GM12892 (cell line): ENCODE measurements at regions not wholly inside any gene's neighbourhood (a gene's known extent, or its start where the extent isn't known, plus 50 kb on each side); places are given as distances from the start of the nearest gene placed in this dataset.

Experiments used
- DNase-seq: peaks from one replicate; pipeline ENCODE4 v3.0.0; 2011; ENCODE audit not compliant: insufficient read length
- FAIRE-seq: peaks from 2 replicates; lab custom pipeline; 2011; peaks lifted over from hg19 to GRCh38; lab: Jason Lieb, UNC
- POLR2A ChIP-seq: IDR thresholded peaks from 2 replicates; pipeline ENCODE4 v1.6.1; 2011; ENCODE audit warnings: low read depth, low read length, control low read depth
- POLR2AphosphoS5 ChIP-seq: IDR thresholded peaks from 2 replicates; pipeline ENCODE4 v1.6.1; 2011; ENCODE audit warnings: low read depth, low read length, control low read depth
- TAF1 ChIP-seq: IDR thresholded peaks from 2 replicates; pipeline ENCODE4 v1.6.1; 2011; ENCODE audit warnings: low read depth, mild to moderate bottlenecking, control low read depth, low read length, borderline replicate concordance

DNA sequence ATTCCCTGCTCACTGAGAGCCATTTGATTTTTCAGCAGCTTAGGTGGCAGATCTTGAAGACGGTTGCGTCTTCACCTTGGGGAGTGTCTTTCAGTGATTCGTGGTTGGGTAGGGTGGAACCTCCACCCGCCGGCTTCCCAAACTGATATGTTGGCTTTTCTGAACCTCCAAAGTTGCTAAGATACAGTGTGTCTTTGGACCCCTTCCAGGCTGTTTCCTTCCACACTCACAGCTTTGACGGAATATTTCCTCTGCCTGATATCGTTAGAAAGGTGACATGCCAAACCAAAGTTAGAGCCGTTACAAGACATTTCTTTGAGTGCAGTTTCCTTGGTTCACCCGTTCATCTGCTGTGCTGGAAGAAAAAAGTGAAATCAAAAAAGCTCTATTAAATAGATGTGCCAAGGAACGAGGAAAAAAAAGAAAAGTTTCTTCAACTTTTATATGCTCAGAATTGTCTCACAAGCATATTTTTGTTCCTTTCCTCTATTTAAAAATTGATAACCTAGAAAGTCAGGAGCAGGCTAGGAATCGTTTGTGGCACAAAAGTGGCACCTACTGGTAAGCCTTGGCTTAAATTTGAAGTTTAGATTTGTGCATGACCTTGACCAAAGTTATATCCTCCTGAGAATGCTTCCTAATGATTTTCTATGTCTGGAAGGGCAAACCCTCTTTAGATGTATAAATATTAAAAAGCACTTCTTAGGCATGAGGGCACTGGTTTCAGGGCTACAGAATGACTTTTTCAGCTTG lies 270.7 kb upstream of the WWC1 start:
- no peak for TF ChIP-seq POLR2A
- TF ChIP-seq TAF1: no peak

DNA sequence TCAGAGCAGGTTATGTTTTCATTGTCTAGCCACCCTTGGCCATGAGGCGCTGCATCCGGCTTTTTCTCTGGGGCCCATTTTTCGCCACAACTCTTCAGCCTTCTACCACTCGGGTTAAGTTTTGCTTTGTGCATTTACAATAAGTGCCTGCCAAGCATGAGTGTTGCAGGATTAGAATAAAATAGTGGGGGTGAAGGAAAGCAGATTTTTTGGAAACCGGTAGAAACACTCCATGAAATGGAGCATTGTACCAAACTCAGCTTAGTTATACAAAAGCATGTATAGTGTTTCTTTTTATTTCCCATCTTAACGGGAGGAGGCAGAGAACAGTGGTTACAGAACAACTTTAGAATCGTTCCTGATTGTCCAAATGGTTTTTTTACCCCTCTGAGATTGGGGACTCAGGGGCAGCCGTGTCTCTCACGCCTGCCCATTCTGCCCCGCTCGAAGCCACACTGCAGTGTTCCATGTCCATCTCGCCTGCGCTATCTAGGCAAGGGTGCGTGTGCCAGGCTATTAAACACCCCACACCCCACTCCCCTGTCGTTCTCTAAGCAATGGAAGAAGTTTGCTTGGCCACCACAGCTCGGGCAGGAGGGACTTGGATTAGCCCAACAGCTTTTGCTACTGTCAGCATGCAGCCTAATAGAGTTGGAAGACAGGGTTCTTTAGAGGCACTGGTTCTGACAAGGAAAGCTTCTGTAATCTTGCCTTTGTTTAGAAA lies 268.8 kb upstream of the WWC1 start:
- TF ChIP-seq POLR2A: no peak
- no peak for TF ChIP-seq TAF1
- no peak for TF ChIP-seq POLR2AphosphoS5
- FAIRE-seq: no peak
- DNase-seq: no peak

More for the DNA sequence above, 270.7 kb upstream of the WWC1 start:
- FAIRE-seq: no peak
- DNase-seq: no peak

DNA sequence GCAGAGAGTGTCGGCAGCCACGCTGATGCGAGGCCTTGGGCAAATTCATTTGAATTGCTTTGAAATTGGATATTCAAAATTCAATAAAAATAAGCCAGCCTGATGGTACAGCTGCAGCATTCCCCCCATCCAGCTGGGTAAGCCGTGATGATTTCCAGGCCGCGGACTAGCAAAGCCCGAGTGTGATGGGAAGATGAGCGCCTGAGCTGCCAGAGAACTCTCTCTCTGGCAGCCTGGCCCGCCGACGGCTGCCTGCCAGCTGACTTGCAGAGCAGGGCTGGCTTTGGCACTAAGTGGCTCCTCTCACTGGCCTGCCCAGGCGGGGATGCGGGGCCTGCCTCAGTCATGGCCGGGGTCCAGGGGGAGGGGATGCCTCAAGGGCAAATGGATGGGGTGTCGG lies 268.3 kb upstream of the WWC1 start:
- DNase-seq (no peak), FAIRE-seq (no peak)
- TF ChIP-seq POLR2A (no peak), POLR2AphosphoS5 (no peak), TAF1 (no peak)

DNA sequence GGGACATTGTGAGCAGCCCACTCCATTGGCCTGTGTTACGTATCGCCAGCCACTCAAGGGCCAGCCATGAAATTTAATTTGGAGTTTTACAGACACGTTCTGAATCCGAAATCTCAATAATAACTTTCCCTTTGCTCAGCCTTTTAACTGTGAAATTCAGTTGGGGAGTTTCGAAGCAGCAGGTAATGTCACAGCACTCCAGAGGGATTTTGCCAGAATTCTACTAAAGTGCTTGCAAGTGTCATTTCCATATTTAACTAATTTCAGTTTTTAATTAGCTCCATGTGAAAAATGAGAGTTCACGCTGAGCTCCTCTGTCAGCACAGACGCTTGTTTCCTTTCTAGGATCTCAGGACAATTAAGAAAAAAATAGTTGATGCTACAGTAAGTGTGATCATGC lies 267.1 kb upstream of the WWC1 start:
- TF ChIP-seq TAF1 (no peak), POLR2A (no peak), POLR2AphosphoS5 (no peak)
- FAIRE-seq (no peak), DNase-seq (no peak)

DNA sequence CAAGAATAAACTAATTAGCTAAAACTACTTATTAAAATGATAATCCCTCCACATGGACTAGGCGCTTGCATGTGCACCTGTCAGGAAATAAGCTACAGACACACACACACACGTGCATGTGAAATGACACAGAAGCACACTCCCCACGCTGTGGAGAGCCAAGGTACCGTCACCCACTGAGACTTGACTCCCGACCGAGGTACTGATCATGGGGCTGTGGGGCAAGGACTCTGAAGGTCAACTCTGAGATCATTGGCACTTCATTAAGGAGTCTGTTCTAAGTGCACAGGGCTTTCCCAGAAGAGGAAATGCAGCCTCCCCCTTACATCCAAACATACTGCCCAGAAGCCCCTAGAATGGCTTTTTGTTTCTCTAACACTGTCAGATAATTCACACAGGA lies 264.4 kb upstream of the WWC1 start:
- DNase-seq (no peak), FAIRE-seq (no peak)
- TF ChIP-seq TAF1 (no peak), POLR2A (no peak)

DNA sequence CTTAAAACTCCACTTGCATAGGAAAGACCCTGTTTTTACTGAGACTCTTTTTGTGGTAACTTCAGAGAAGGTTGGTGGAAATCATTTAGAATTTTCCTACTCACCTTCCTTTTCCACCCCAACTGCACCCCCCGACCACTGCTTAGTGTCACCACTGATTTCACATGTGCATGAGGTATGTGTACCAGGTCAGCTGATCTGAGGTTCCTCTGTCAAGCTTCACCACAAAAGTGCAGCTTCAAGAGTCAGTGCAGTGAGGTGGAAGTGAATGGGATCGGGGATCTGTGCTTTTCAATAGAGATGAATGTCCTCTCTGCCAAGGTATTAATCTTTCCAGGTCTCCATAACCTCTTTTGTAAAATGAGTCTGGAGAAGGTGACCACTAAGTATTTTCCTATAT lies 260.5 kb upstream of the WWC1 start:
- TF ChIP-seq TAF1 (no peak), POLR2A (no peak), POLR2AphosphoS5 (no peak)
- no peak for DNase-seq
- no peak for FAIRE-seq

DNA sequence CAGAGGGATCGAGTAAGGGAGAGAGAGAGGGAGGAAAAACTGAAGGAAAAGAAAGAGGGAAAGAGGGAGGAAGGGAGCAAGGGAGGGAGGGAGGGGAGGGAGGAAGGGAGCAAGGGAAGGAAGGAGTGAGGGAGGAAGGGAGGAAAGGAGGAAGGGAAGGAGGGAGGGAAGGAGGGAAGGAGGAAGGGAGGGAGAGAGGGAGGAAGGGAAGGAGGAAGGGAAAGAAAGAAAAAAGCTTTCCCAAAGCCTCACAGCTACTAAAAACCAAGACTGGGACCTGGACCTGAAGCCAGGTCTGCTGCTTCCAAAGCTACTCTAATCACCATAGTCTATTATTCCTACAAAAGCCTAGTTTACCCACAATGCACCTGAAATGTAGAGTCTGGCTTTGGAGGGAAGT lies 259.8 kb upstream of the WWC1 start:
- DNase-seq (no peak), FAIRE-seq (no peak)
- TF ChIP-seq TAF1 (no peak), POLR2A (no peak), POLR2AphosphoS5 (no peak)

DNA sequence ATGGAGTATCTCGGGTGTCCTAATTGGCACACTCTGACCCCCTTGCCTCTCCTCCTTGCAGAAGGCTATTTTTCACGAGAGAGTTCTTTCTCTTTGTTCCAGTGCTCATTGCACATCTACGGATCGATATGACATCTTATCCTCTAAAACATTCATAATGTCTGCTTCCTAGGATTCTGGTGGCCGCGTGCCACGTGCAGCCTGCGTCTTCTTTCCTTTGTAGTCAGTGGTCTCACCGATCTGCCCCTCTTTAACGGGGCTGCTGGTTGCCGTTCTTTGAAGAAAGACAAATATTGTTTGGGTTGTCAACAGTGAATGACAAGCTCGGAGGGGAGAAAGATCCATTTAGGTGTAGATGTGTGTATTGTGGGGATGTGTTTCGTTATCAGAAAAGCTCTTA lies 252.4 kb upstream of the WWC1 start:
- FAIRE-seq (no peak), DNase-seq (no peak)
- TF ChIP-seq POLR2A (no peak), TAF1 (no peak), POLR2AphosphoS5 (no peak)

DNA sequence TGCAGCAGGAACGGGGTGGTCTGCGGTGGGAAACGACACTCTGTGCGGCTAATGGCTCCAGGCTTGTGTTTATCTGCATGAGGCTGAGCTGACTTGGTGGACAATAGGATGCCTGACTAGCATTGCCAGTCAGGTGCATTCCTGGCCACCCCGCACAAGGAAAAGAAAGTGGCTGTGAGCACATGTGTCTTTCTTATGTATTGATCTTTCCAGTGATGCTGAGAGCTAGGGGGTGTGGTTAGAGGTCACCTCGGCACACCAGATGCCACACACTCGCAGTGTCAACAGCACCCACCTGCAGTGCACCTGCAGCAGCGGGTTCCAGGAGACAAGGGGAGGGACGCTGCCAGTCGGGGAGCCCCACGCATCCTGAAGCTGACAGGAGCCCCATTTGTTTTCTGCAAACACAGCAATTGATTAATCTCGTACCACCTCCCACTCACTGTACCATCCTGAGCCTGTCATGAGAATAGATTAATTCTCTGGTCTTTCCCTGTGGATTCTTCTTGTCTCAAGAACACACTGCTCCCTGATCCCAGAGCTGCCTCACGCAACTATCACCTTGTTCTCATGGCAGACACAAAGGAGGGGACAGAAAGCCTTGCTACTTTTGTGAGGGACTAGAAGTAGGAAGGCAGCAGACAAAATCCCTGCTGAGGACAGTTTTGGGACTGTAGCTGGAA lies 251.7 kb upstream of the WWC1 start:
- TF ChIP-seq POLR2AphosphoS5 (no peak), POLR2A (no peak), TAF1 (no peak)
- DNase-seq (no peak), FAIRE-seq (no peak)

DNA sequence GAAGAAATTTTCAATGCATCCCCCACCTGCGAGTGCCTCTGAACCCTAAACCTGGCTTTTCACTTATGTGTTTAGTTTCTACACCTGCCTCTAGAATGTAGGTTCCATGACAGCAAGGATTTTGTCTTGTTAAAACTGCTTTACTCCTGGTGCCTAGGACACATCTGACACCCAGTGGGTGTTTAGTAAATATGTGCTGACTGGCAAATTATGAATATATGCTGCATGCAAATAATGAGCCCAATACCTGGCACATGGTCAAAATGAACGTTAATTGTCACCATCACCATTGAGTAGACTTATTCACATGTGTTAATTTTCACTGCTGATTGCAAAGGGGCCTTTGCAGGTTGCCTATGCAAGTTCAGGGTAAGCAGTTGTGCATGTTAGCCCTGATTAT lies 249.9 kb upstream of the WWC1 start:
- DNase-seq (no peak), FAIRE-seq (no peak)
- TF ChIP-seq TAF1: no peak
- no peak for TF ChIP-seq POLR2AphosphoS5
- no peak for TF ChIP-seq POLR2A

DNA sequence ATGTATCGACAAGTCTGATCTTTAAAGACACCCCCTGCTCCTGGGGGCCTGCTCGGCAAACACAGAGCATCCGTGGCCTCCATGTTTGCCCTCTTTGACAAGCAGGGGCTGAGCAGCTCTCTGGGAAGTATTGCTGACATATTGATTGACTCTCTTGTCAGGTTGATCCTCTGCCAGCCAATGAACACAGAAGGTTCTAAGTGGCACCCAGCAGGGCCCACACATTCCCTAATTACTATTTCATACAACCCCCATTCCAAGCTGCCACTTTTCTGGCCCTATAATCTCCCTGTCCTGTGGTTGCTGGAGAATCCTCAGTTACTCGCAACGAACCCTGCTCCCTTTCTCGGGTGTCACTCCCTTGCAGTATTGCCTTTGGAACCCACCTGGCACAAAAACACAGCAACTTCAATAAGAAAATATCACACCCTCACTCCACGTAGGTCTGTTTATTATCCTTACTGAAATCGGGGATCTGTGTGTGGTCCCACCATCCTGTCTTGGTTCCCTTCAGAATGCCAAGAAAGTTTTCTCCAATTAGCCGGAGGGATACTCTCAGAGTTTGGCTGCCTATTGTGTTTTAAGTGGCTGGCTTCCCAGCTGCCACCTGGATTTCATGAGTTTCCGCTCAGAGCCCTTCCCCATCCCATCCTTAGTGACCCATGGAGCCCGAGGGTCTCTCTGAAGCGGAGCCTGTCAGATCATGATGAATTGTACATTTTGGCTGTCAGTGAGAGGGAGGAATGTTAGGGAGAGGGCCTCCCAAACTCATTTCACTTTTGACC lies 249.0 kb upstream of the WWC1 start:
- TF ChIP-seq TAF1: no peak
- TF ChIP-seq POLR2A: no peak
- no peak for TF ChIP-seq POLR2AphosphoS5
- DNase-seq (no peak), FAIRE-seq (no peak)
